ENCODE measurements at regions not wholly inside any gene's neighbourhood (a gene's known extent, or its start where the extent isn't known, plus 50 kb on each side); places are given as distances from the start of the nearest gene placed in this dataset.

GRCh38 chr6:78324213-78324612, 543.1 kb upstream of the IRAK1BP1 start:
- H3K27ac Mint-ChIP-seq, result no peak overlapping the region
- no peak for ATAC-seq
- H3K9me3 Mint-ChIP-seq, result no peaks in the 10 kb centered on the region
- no peak for DNase-seq (ENCODE audit: low spot score)
- Histone ChIP-seq H3F3A (replicated peaks; ENCODE audit: low read depth) (no peaks in the 10 kb centered on the region), H3K27me3 (ENCODE audit: insufficient read depth) (no peaks in the 10 kb centered on the region), H4K20me1 (replicated peaks; ENCODE audit: insufficient read depth) (no peaks in the 10 kb centered on the region), H3K79me2 (replicated peaks; ENCODE audit: insufficient read depth) (no peaks in the 10 kb centered on the region), H3K9me2 (ENCODE audit: insufficient read depth) (no peaks in the 10 kb centered on the region), H3K36me3 (ENCODE audit: insufficient read depth) (no peaks in the 10 kb centered on the region), H2AFZ (no peak overlapping the region), H3K27ac (ENCODE audit: low read depth) (no peak overlapping the region), H3K4me2 (no peak overlapping the region), H3K4me1 (ENCODE audit: insufficient read depth) (no peaks in the 10 kb centered on the region), H3K4me3 (no peak overlapping the region)
- TF ChIP-seq ZNF462 (CRISPR knock-in tag; IDR thresholded peaks at IDR 0.05), result no peak
- TF ChIP-seq ZNF331 (CRISPR knock-in tag; IDR thresholded peaks at IDR 0.05; ENCODE audit: low read depth), result no peak
- no peak for TF ChIP-seq CTCF (conservative IDR thresholded peaks at IDR 0.05; ENCODE audit: low read depth in 2 of 2)
- TF ChIP-seq POLR2AphosphoS5 (IDR thresholded peaks at IDR 0.05; ENCODE audit: low read depth), result no peak
- TF ChIP-seq STAT1 (IDR thresholded peaks at IDR 0.05; ENCODE audit: unreplicated experiment), result no peak
- H3K4me1 Mint-ChIP-seq, result no peaks in the 10 kb centered on the region
- H3K36me3 Mint-ChIP-seq (ENCODE audit: low read depth), result no peaks in the 10 kb centered on the region
- H3K27me3 Mint-ChIP-seq (ENCODE audit: insufficient read depth, low read depth, poor library complexity), result no peaks in the 10 kb centered on the region
- no peak overlapping the region for H3K4me3 Mint-ChIP-seq

Measured in GM23338 (cell line).